OCI-LY7 (cell line): ENCODE measurements at regions not wholly inside any gene's neighbourhood (a gene's known extent, or its start where the extent isn't known, plus 50 kb on each side); places are given as distances from the start of the nearest gene placed in this dataset.

ENCODE experiments used
- BruUV-seq: library from RNA; stranded (reverse); fragments of 400-500 nt; replicated peaks from 2 replicates; lab custom pipeline; 2021; lab: Mats Ljungman, UMichigan
- CTCF ChIA-PET: fragments of 300-600 bp; sonication (Branson Sonifier 250); formaldehyde crosslinking; loops from one replicate; lab custom pipeline; 2022; ENCODE audit warnings: antibody characterized with exemption; ENCODE audit not compliant: unreplicated experiment; lab: Charles Lee
- POLR2A ChIA-PET: fragments of 300-600 bp; sonication (Branson Sonifier 250); formaldehyde crosslinking; loops from one replicate; lab custom pipeline; 2022; ENCODE audit warnings: antibody characterized with exemption; lab: Charles Lee
- DNase-seq: peaks from one replicate; pipeline ENCODE4 v3.0.0-alpha.2; 2015; ENCODE audit warnings: low spot score
- H2AFZ ChIP-seq: fragments of 200-600 bp; sonication (generic), shearing (Covaris generic); 2 replicates; pipeline ENCODE4 v1.6.1; 2014; ENCODE audit warnings: mild to moderate bottlenecking, antibody characterized with exemption, low read length, moderate library complexity
- H3K27ac ChIP-seq: fragments of 200-600 bp; sonication (generic); 2 replicates; pipeline ENCODE4 v1.5.1; 2014; ENCODE audit warnings: mixed run types, low read depth, mild to moderate bottlenecking, moderate library complexity, low read length, inconsistent platforms; ENCODE audit not compliant: poor library complexity, severe bottlenecking
- H3K36me3 ChIP-seq: fragments of 200-600 bp; sonication (generic); 2 replicates; pipeline ENCODE4 v1.6.1; 2014; ENCODE audit warnings: mild to moderate bottlenecking, antibody characterized with exemption, low read length, moderate library complexity, mixed read lengths; ENCODE audit not compliant: insufficient read depth
- H3K4me1 ChIP-seq: fragments of 200-600 bp; sonication (generic); 2 replicates; pipeline ENCODE4 v1.5.1; 2014; ENCODE audit warnings: mild to moderate bottlenecking, low read length; ENCODE audit not compliant: insufficient read depth, poor library complexity, severe bottlenecking
- H3K4me2 ChIP-seq: fragments of 200-600 bp; sonication (generic); 2 replicates; pipeline ENCODE4 v1.6.1; 2014; ENCODE audit warnings: mild to moderate bottlenecking, low read length
- H3K4me3 ChIP-seq: fragments of 200-600 bp; sonication (generic); 2 replicates; pipeline ENCODE4 v1.5.1; 2014; ENCODE audit warnings: mild to moderate bottlenecking, low read depth, low read length; ENCODE audit not compliant: poor library complexity, severe bottlenecking
- H3K79me2 ChIP-seq: fragments of 200-600 bp; sonication (generic); 2 replicates; pipeline ENCODE4 v1.6.1; 2016; ENCODE audit warnings: low read depth, mild to moderate bottlenecking, low read length, moderate library complexity, mixed read lengths; ENCODE audit not compliant: insufficient read depth
- H3K9me2 ChIP-seq: fragments of 200-600 bp; sonication (generic); 2 replicates; pipeline ENCODE4 v1.6.1; 2016; ENCODE audit warnings: mild to moderate bottlenecking, low read length, mixed read lengths; ENCODE audit not compliant: insufficient read depth
- H3K9me3 ChIP-seq: fragments of 200-600 bp; sonication (generic); 2 replicates; pipeline ENCODE4 v1.6.1; 2014; ENCODE audit warnings: mild to moderate bottlenecking, mixed run types, low read length, mixed read lengths
- H4K20me1 ChIP-seq: fragments of 200-600 bp; sonication (generic); 2 replicates; pipeline ENCODE4 v1.6.1; 2014; ENCODE audit warnings: mild to moderate bottlenecking, antibody characterized with exemption, low read length, moderate library complexity, mixed read lengths; ENCODE audit not compliant: insufficient read depth
- CTCF ChIP-seq: fragments of 200-600 bp; sonication (generic); conservative IDR thresholded peaks from 2 replicates; pipeline ENCODE4 v1.5.1; 2014; ENCODE audit warnings: mild to moderate bottlenecking, antibody characterized with exemption, low read length, moderate library complexity, mixed read lengths
- EZH2phosphoT487 ChIP-seq: fragments of 200-600 bp; sonication (generic); IDR thresholded peaks from 2 replicates; pipeline ENCODE4 v1.6.1; 2018; ENCODE audit warnings: low read depth, borderline replicate concordance, mild to moderate bottlenecking, mixed run types, antibody characterized with exemption, low read length, moderate library complexity, mixed read lengths
- intact Hi-C: fragments of 100-400 bp; cut with micrococcal nuclease; formaldehyde crosslinking; loops from one replicate; pipeline ENCODE4 v1.10.0; 2022; ENCODE audit not compliant: unreplicated experiment

DNA sequence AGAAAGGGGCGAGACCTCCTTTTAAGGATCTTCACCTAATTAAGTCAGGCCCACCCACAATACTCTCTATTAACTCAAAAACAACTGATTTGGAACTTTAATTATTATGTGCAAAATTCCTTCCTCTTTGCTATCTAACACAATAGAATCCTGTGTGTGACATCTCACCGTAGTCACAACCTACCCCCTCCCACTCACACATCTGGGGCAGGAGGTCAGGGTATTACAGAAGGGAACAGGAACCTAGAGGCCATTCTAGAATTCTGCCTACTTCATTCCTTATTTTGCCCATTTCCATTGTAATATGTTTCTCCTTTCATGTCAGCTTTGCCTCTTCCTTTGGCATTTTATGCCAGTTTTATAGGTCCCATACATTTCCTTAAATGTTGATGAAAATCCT is 829.3 kb upstream of the ID2 start:
- H3K4me1 ChIP-seq, result no peaks in the 10 kb centered on the region
- ChIA-PET CTCF (no interaction called here), POLR2A (interaction anchor here (1.1 to 2.5 kb wide), 3 partner anchors 9 to 15 kb away, joined by 3 to 9 read pairs (median 4); no protein-coding TSS in a partner anchor)
- H3K4me2 ChIP-seq, result no peak overlapping the region
- no peaks in the 10 kb centered on the region for H4K20me1 ChIP-seq
- no peaks in the 10 kb centered on the region for H3K36me3 ChIP-seq
- H3K9me3 ChIP-seq, result no peaks in the 10 kb centered on the region
- TF ChIP-seq EZH2phosphoT487 (no peak), CTCF (no peak)
- DNase-seq, result no peak
- no peaks in the 10 kb centered on the region for H3K9me2 ChIP-seq
- intact Hi-C loops, result no loop called here
- no TSS peak for BruUV-seq
- H3K4me3 ChIP-seq, result no peak overlapping the region
- H2AFZ ChIP-seq, result no peak overlapping the region
- no peaks in the 10 kb centered on the region for H3K79me2 ChIP-seq
- no peak overlapping the region for H3K27ac ChIP-seq

- TF ChIP-seq EZH2phosphoT487, result no peak
- TF ChIP-seq CTCF, result no peak
- intact Hi-C loops, result no loop called here
- peaks cover 9% of the 10 kb centered on the region for H3K4me1 ChIP-seq
- POLR2A ChIA-PET, result interaction anchor here (0.5 to 1.5 kb wide), 4 partner anchors 9 to 266 kb away, joined by 3 to 6 read pairs (median 4); no protein-coding TSS in a partner anchor
- no peak for DNase-seq
- no peaks in the 10 kb centered on the region for H3K9me3 ChIP-seq
- no peak overlapping the region for H3K4me2 ChIP-seq
- no peaks in the 10 kb centered on the region for H4K20me1 ChIP-seq
- H3K4me3 ChIP-seq, result no peak overlapping the region
- no peaks in the 10 kb centered on the region for H3K79me2 ChIP-seq
- no TSS peak for BruUV-seq
- CTCF ChIA-PET, result no interaction called here
- no peaks in the 10 kb centered on the region for H3K9me2 ChIP-seq
- H3K27ac ChIP-seq, result no peak overlapping the region
- no peaks in the 10 kb centered on the region for H3K36me3 ChIP-seq
- H2AFZ ChIP-seq, result no peak overlapping the region
Observed at GRCh38 chr2:7857904-7858303, 824.0 kb upstream of the ID2 start.

GRCh38 chr2:7858624-7859023 is 823.2 kb upstream of the ID2 start:
- H3K9me2 ChIP-seq, result no peaks in the 10 kb centered on the region
- ChIA-PET CTCF (no interaction called here), POLR2A (interaction anchor here (0.5 to 1.6 kb wide), 4 partner anchors 11 to 264 kb away, joined by 3 to 5 read pairs (median 3); no protein-coding TSS in a partner anchor)
- no peak for TF ChIP-seq CTCF
- no peak for TF ChIP-seq EZH2phosphoT487
- no peaks in the 10 kb centered on the region for H4K20me1 ChIP-seq
- H3K9me3 ChIP-seq, result no peaks in the 10 kb centered on the region
- H3K79me2 ChIP-seq, result no peaks in the 10 kb centered on the region
- H3K4me3 ChIP-seq, result no peak overlapping the region
- H3K4me1 ChIP-seq, result peaks cover 9% of the 10 kb centered on the region
- no peak for DNase-seq
- BruUV-seq, result no TSS peak
- H2AFZ ChIP-seq, result no peak overlapping the region
- no peaks in the 10 kb centered on the region for H3K36me3 ChIP-seq
- no peak overlapping the region for H3K27ac ChIP-seq
- intact Hi-C loops, result no loop called here
- H3K4me2 ChIP-seq, result no peak overlapping the region
